ENCODE measurements at regions not wholly inside any gene's neighbourhood (a gene's known extent, or its start where the extent isn't known, plus 50 kb on each side); places are given as distances from the start of the nearest gene placed in this dataset.

DNA sequence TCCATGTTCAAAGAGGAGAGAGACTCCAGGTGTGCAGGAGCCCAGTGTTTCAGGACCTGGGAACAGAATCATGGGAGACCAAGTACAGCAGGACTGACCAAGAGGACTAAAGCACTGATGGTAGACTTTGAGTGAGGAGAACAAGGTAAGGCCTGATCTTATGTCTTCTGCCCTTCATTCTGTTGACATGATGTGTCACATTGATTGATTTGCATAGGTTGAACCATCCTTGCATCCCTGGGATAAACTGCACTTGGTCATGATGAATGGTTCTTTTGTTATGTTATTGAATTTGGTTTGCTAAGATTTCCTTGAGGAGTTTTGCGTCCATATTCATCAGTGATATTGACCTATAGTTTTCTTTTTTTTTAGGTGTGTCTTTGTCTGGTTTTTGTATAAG lies 497.0 kb downstream of the TMEM121 start (continued):
- TF ChIP-seq, protein P1, sequence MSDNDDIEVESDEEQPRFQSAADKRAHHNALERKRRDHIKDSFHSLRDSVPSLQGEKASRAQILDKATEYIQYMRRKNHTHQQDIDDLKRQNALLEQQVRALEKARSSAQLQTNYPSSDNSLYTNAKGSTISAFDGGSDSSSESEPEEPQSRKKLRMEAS (IDR thresholded peaks at IDR 0.05) = no peak
- TF ChIP-seq JUND (IDR thresholded peaks at IDR 0.05) (no peak), HNF4G (IDR thresholded peaks at IDR 0.05) (no peak), RAD21 (IDR thresholded peaks at IDR 0.05) (no peak)
- TF ChIP-seq, protein P2, sequence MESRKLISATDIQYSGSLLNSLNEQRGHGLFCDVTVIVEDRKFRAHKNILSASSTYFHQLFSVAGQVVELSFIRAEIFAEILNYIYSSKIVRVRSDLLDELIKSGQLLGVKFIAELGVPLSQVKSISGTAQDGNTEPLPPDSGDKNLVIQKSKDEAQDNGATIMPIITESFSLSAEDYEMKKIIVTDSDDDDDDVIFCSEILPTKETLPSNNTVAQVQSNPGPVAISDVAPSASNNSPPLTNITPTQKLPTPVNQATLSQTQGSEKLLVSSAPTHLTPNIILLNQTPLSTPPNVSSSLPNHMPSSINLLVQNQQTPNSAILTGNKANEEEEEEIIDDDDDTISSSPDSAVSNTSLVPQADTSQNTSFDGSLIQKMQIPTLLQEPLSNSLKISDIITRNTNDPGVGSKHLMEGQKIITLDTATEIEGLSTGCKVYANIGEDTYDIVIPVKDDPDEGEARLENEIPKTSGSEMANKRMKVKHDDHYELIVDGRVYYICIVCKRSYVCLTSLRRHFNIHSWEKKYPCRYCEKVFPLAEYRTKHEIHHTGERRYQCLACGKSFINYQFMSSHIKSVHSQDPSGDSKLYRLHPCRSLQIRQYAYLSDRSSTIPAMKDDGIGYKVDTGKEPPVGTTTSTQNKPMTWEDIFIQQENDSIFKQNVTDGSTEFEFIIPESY (IDR thresholded peaks at IDR 0.05) = no peak

DNA sequence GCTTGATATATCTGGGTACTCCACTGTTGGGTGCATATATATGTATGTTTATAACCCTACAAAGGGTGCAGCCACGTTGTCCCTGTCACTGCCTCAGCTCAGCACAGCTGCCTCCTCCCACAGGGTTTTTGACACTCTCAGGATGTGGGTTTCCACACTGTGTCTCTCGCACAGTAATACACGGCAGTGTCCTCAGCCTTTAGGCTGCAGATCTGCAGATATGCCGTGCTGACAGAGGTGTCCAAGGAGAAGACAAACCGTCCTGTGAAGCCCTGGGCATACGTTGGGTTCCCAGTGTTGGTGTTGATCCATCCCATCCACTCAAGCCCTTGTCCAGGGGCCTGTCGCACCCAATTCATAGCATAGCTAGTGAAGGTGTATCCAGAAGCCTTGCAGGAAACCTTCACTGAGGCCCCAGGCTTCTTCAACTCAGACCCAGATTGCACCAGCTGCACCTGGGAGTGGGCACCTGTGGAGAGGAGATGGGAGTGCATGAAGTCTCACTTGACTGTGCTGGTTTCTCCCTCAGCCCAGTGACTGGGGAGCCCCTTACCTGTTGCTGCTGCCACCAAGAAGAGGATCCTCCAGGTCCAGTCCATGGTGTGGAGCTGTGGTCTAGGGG lies 498.7 kb downstream of the TMEM121 start:
- Histone ChIP-seq H3K27ac (ENCODE audit: low read depth in 1 of 2, low read length in 2 of 2) (no peak overlapping the region), H3K36me3 (ENCODE audit: control insufficient read depth in 4 of 4, insufficient read depth in 3 of 4, low read depth in 1 of 4, low read length in 3 of 4) (no peaks in the 10 kb centered on the region), H3K9me3 (ENCODE audit: control insufficient read depth in 4 of 4, low read length in 3 of 4) (no peaks in the 10 kb centered on the region), H3K4me3 (ENCODE audit: low read depth in 1 of 3, low read length in 3 of 3) (no peak overlapping the region), H3K27me3 (ENCODE audit: control insufficient read depth in 4 of 4, insufficient read depth in 4 of 4, low read length in 3 of 4) (peaks cover 0 to 2% (median 0%) of the 10 kb centered on the region in 4 donors), H3K9ac (ENCODE audit: low read depth in 1 of 2, low read length in 2 of 2) (no peak overlapping the region), H3K4me1 (ENCODE audit: control insufficient read depth in 4 of 4, insufficient read depth in 4 of 4, low read length in 3 of 4) (no peaks in the 10 kb centered on the region)
- 47% methylated on average over 7 of the region's 7 CpGs for WGBS
- no peak for DNase-seq (ENCODE audit: low spot score)
- TF ChIP-seq HNF4A (conservative IDR thresholded peaks at IDR 0.05) (no peak), EGR1 (IDR thresholded peaks at IDR 0.05; ENCODE audit: low read depth in 2 of 2) (no peak), RAD21 (IDR thresholded peaks at IDR 0.05) (no peak), FOXA1 (IDR thresholded peaks at IDR 0.05) (no peak), FOXA2 (IDR thresholded peaks at IDR 0.05) (no peak), GABPA (IDR thresholded peaks at IDR 0.05 in 1 of 2, conservative IDR thresholded peaks at IDR 0.05 in 1 of 2) (no peak), JUND (IDR thresholded peaks at IDR 0.05) (no peak), TAF1 (conservative IDR thresholded peaks at IDR 0.05) (no peak), YY1 (IDR thresholded peaks at IDR 0.05) (no peak), NR2F2 (IDR thresholded peaks at IDR 0.05) (no peak), HNF4G (IDR thresholded peaks at IDR 0.05) (no peak), RXRA (IDR thresholded peaks at IDR 0.05) (no peak)
- TF ChIP-seq, protein P1 (IDR thresholded peaks at IDR 0.05) = no peak
- TF ChIP-seq, protein P2 (IDR thresholded peaks at IDR 0.05) = no peak
- TF ChIP-seq, protein P3, sequence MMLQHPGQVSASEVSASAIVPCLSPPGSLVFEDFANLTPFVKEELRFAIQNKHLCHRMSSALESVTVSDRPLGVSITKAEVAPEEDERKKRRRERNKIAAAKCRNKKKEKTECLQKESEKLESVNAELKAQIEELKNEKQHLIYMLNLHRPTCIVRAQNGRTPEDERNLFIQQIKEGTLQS (IDR thresholded peaks at IDR 0.05) = no peak
- TF ChIP-seq, protein P4, sequence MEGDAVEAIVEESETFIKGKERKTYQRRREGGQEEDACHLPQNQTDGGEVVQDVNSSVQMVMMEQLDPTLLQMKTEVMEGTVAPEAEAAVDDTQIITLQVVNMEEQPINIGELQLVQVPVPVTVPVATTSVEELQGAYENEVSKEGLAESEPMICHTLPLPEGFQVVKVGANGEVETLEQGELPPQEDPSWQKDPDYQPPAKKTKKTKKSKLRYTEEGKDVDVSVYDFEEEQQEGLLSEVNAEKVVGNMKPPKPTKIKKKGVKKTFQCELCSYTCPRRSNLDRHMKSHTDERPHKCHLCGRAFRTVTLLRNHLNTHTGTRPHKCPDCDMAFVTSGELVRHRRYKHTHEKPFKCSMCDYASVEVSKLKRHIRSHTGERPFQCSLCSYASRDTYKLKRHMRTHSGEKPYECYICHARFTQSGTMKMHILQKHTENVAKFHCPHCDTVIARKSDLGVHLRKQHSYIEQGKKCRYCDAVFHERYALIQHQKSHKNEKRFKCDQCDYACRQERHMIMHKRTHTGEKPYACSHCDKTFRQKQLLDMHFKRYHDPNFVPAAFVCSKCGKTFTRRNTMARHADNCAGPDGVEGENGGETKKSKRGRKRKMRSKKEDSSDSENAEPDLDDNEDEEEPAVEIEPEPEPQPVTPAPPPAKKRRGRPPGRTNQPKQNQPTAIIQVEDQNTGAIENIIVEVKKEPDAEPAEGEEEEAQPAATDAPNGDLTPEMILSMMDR (IDR thresholded peaks at IDR 0.05; ENCODE audit: low read depth, low read length, missing input control) = no peak
